Stimulated activated CD4-positive, alpha-beta T cell treated with anti-CD3 and anti-CD28 coated beads, Interleukin-4, amount 100 ng/mL, for 48 hours (primary cell): ENCODE measurements at regions not wholly inside any gene's neighbourhood (a gene's known extent, or its start where the extent isn't known, plus 50 kb on each side); places are given as distances from the start of the nearest gene placed in this dataset.
"Not testable (repeated sequence)": the region's sequence is repeated elsewhere in the genome, so short reads cannot be mapped to it uniquely, and the experiment has no call there.

Experiments
- DNase-seq, 2 donors: peaks; one replicate each; pipeline ENCODE4 v3.0.0-alpha.2; 2020; ENCODE audit warnings: low read depth in 2 of 2

DNA sequence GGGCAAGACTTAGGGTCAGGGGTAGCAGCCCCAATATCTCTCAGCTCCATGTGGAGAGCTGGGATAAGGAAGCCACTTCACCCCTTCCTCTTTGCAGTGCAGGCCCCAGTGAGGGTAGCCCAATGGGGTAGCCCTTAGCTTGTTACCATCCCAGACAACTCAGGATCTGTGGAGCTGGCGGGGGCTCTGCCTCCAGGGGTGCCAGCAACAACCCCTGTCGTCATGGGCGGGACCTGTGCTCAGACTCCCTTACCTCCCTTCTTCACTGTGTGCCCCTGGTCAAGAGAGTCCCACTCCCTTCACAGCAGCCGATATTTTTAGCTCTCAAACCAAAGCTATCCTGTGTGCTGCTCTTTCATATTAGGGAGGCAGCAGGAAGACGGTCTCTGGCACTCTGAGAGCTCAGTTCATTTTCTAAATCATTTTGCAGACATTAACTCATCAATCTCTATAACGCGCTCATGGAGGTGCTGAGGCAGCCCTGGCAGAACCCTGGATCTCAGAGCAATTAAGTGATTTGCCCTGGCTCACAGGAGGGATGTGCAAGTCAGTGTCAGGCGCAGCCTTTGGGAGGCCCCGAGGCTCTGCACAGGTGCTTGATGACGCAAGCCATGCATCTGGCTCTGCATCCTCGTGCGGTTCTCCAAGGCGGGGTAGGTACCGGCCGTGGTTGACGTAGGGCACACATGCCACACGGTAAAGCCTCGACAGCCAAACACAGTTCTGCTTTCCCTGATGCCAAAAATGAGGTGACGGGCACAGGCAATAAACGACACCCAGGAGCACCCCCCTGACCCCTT is 357.6 kb downstream of the SHANK2 start:
- DNase-seq, result no peak

DNA sequence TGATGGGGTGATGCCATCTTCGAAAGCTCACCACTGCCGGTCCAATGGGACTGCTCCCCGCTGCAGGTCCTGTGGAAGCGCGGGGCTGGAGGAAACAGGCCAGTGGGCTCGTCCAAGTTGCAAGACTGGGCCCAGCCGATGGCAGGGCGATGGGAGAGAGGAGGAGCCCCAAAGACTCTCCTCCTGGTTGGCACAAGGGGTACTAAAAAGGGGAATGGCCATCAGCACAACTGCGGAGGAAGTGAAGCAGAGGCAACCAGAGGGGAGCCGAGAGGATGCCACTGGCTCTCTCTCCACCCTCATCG is 357.1 kb downstream of the SHANK2 start:
- DNase-seq, result no peak

DNA sequence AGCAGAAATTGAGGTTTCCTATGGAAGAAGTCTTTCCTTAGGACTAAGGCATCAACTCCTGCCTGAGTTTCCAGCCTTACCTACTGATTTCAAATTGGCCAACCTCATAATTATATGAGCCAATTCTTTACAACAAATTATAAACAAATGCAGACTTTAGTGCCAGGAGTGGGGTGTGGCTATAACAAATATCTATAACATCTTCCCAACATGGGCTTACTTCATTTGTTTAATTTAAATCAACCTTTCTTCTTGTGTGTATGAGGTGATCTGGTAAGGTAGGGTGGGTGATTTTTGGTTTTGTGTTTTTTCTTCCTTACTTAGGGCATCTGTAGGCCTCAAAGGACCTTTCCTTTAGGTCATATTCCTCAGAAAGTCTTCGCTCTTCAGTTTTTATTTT is 354.9 kb downstream of the SHANK2 start:
- no peak for DNase-seq

DNA sequence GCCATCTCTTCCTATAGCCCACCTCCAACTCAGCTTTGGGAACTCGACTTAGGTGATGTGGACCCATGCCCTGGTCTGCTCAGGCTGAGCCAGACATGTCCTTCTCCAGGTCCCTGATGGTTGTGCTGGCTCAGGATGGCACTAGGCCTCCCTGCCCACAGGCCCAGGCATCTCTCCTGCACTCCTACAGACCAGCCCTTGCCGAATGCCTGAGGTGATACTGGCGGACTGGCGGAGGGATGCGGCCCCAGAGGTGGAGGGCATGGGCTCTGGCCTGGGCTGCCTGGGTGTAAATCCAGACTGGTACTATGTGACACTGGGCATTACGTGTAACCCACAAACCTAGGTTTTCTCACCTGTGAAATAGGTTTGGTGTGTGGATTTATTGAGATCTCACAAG is 352.8 kb downstream of the SHANK2 start:
- no peak for DNase-seq

DNA sequence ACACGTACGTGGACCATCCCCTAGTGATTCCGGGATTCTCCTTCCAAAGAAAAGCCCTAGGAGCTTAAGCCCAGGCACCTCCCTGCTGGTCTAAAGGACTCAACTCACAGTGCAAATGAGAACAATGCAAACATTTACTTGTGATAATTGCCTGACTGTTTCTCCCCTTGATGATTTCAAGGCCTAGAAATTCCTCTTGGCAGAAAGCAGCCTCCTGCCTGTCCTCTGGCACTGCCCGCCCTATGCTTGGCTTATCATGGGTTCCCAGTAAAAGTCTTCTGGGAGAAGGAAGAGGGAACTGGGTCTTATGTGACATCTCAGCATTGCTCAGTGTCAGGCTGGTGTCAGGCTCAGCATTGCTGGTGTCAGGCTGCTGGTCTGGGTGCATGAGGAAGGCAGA is 351.8 kb downstream of the SHANK2 start:
- no peak for DNase-seq

DNA sequence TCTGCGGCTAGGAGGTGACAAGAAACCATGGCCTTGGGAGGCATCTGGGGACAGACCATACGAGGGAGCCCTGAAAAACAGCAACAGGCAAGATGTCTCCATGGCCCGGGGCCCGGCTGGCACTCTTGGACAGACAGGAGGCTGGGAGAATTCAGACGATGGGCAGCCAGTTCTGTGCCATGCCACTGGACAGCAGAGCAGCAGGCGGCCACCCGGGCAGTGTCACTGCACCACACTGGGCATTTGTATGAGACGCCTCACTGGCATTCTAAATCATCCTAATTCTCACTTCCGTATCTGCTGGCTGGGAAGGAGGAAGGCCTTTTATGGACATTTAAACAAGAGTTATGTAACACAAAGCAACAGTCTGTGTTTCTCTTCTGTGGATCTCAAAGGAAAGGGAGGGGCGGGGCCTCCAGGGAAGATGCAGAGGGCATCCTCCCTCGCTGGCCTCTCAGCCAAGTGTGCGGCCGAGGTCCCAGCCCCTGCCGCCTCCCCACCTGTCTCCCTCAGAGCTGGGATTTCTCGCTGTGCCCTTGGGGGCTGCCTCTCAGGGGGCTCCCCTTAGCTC is 350.3 kb downstream of the SHANK2 start:
- DNase-seq, result no peak

DNA sequence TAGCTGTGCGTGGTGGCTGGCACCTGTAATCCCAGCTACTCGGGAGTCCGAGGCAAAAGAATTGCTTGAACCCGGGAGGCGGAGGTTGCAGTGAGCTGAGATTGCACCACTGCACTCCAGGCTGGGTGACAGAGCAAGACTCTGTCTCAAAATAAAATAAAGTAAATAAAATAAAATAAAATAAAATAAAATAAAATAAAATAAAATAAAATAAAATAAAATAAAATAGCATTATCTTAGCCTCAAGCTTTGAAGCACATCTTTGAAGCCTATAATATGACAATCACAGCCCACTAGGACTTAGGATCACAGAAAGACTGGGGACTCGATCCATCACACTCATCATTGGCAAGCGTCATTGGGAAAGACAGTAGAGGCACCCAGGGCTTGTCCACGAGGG is 349.1 kb downstream of the SHANK2 start:
- not testable (repeated sequence) for DNase-seq

DNA sequence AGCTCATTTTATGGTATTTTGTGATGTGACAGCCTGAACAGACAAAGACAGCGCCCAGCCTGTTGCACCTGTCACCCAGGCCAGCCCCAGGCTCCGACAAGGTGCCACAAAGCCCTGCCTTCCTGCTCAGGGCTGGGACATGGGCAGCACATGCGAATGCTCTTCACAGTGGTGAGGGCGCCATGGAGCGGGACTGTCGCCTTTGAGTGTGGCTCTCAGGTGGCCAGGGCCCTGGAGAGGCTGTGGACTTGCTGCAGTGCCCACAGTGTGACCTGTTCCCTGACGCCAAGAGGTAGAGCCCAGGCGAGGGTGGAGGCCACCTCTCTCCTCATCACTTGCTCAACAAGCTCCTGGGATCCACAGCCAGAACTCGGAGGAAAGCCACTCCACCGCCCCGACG is 346.3 kb downstream of the SHANK2 start:
- no peak for DNase-seq

DNA sequence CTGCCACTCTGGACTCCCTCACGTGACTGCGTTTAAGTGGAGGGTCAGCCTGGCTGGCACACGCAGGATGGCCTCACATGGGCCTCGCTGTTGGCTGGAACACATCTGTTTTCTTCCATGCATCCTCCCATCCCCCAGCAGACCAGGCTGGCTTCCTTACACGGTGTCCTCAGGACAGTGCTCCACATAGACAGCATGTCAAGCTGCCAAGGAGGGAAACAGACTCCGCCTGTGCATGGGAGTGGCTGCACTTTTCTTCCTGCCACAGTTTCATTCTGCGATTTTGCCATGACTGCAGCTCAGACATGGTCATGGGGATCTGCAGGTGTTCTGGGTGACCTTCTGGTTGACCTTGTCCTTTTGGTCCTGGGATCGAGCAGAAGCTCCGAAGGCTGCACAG is 344.2 kb downstream of the SHANK2 start:
- no peak for DNase-seq

DNA sequence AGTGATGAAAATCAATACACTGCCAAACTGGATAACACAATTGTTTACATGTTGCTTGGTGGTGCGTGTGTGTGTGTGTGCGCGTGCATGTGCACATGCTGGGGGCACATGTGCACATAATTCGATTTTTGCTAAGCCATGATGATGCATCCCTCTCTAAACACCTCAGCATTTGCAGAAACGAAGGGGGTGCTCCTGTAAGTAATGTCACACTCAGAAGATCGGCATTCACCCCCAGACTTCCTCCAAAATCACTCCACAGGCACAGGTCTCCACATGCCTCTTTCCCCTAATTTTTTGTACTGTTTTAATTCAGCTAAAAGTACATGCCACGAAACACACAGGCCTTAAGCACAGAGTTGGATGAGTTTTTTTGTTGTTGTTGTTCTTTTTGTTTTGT is 341.5 kb downstream of the SHANK2 start:
- no peak for DNase-seq

DNA sequence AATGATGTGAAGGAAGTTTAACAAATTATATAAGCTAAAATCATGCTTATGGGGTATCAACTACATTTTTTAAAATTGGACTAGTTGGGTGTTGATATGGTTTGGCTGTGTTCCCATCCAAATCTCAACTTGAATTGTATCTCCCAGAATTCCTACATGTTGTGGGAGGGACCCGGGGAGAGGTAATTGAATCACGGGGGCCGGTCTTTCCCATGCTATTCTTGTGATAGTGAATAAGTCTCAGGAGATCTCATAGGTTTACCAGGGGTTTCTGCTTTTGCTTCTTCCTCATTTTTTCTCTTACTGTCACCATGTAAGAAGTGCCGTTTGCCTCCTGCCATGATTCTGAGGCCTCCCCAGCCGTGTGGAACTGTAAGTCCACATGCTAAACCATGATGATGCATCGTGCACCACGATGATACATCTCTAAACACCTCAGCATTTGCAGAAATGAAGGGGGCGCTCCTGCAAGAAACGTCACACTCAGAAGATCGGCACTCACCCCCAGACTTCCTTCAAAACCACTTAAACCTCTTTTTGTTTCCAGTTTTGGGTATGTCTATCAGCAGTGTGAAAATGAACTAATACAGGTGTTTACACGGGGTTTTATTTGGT is 340.0 kb downstream of the SHANK2 start:
- DNase-seq, result no peak

DNA sequence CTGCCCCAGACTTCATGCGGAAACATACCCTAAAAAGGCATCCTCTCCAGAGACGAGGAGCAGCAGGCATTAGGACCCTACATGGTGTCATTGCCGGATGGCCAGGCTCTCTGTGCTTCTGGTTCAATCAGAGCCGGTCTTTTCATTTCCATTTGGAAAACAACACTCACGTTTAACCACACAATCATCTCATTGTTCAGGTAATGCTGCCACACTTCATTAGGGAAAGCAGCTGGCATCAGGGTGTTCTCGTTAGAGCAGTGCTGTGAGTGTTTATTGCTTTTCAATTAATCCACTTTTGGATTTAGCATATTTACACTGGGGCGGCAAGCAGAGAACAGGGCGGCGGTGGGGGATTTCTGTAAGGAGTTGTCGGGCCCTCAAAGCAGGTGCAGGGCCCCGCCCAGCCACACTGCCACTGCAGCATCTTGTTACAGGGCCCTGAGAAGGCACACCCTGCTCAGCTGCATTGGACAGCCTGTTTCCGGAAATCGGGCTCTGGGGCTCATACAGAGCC is 338.6 kb downstream of the SHANK2 start:
- DNase-seq, result no peak

DNA sequence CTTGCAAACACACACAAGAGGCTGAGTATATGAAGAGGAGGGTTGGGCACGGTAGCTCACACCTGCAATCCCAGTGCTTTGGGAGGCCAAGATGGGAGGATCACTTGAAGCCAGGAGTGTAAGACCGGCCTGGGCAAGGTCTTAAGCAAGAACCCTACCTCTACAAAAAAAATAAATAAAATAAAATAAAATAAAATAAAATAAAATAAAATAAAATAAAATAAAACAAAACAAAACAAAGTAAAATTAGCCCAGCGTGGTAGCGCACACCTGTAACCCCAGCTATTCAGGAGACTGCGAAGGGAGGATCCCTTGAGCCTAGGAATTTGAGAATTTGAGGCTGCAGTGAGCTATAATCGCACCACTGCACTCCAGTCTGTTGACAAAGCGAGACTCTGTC is 337.9 kb downstream of the SHANK2 start:
- no peak for DNase-seq

DNA sequence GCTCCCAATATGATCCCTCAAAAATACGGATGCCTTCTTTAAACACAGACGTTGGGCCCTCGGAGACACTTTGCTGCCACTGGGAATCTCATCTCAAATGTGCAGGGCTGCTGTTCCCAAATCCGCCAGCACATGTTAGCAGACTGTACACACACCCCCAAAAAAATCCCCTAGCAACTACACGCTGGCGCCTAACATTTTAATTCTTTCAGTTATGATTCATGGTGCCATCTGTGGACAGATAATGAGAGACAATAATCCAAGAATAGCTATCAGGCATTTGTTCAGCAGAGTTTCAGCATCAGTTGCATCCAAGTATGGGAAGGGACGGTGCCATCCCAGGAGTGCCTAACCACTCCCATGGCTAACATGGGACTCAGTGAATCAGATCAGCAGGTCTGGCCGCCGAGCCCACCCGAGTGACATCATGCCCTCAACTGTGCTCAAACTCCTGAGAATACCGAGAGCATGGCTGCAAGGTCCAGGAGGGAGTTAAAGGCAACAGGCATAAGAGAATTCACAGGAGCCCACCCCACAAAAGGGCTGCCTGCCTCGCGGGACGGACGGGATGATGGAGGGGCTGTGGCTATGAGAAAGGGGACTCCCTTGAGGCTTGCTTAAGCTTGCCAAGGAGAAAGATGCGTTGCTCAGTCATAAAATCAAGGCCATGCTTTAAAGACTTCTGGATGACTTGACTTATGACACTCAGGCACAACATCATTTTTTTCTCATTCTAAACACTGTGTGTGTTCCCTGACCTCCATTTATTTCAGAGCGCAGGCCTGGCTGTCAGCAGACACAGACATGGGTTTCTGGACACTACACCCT is 337.0 kb downstream of the SHANK2 start:
- DNase-seq, result no peak

DNA sequence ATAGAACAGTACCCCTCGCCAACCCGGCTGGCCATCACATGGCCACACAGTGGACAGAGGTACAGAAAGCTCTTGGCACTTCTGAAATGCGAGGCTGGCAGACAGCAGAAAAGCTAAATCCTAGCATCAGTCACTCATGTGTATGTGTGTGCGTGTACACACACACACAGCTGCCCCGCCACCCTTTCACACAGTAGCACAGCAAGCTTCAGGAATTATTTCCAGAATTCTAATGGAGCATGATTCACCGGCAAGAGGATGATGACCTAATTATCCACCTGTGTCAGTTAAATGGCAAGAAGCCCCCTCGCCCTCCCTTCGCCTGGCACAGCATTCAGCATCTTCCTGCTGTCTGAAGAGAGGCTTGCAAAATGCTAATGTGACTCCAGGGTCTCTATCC is 336.0 kb downstream of the SHANK2 start:
- DNase-seq, result no peak

DNA sequence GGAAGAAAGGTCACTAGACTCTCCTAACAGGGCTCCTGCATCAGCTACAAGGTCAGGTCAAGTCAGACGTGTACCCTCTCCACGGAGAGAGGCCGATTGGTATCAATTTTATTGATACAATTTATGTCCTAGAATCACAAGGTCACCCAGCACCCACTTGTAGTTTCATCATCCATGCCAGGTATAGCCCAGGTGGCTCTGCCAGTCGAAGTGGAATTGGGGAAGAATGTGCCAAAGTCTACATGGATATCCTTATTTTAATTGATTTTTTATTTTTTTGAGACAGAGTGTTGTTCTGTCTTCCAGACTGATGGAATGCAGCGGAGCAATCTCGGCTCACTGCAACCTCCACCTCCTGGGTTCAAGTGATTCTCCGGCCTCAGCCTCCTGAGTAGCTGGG is 334.1 kb downstream of the SHANK2 start:
- no peak for DNase-seq

DNA sequence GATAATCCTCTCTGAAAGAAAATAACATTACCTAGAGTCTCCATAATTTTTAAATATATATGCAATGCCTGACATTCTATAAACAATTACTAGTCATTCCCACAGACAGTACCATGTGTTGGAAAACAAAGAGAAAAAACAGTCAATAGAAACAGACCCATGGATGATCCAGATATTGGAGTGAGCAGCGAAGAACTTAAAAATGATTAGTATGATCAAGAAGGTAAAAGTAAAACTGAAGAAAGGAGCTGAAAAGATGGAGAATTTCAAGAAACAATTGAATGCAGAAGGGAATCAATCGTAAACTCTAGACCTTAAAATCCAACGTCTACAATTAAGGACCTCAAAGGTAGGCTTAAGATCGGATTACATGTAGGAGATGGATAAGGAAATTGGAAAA is 330.6 kb downstream of the SHANK2 start:
- DNase-seq, result no peak

DNA sequence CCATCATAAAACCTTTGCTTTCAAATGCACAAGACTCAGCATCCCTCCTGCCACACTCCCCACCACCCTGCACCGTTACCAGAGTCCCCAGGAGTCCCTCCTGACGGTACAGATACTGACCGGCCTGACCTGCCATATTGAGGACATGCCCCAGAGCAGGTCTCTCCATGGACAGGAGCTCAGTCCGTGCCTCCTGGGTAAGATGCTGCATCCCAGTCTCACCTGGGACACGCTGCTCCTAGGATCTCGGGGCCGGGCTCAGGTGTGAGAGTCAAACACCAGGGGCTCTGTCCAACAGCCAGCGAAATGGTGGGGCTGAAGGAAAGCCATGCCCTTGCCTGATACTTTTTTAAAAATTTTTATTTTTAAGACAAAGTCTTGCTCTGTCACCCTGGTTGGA is 328.3 kb downstream of the SHANK2 start:
- DNase-seq, result no peak

DNA sequence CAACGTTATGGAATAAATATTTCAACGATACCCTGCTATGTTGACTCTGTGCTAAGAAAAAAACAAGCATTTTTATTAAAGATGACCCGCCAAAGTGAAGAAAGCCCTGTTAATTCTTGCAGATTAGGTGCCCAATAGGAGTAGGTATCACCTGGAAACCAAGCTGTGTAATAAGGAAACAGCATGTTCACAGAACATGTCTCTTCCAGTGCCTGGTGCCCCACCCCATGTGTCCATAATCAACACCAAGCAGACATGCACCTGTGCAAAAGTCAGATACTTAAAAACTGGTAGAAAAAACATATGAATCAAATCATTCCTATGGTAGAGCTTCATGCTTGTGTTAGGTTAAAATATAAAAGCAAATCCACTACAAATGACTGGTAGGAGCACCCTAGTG is 327.1 kb downstream of the SHANK2 start:
- DNase-seq, result no peak

DNA sequence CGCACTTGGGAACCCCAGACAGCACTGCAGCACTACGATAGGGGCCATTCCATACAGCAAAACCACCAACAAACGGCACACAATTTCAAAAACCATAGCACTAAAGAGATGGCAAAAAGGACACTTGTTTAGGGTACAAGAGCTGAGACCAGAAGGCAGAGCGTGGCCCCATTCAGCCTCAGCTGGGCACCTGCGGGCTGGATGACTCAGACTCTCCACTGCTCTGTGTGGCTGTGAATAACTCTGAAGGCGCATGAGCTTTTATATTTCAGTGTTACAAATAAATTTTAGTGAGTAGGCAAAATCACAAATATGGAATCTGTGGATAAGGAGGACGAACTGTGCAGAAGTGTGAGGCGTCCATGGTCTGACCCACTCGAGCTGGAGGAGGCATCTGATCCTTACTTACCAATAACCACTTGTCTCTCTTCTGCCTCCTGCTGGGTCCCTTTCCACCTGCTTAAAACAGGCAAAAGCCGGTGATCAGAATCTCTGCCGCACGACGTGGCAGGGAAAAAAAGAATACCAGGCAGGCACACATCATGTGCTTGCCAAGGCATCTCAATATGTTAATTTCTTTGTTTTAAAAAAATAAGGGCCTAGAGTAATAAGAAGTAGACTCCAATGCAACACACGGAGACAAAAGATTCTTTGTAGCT is 325.7 kb downstream of the SHANK2 start:
- no peak for DNase-seq

DNA sequence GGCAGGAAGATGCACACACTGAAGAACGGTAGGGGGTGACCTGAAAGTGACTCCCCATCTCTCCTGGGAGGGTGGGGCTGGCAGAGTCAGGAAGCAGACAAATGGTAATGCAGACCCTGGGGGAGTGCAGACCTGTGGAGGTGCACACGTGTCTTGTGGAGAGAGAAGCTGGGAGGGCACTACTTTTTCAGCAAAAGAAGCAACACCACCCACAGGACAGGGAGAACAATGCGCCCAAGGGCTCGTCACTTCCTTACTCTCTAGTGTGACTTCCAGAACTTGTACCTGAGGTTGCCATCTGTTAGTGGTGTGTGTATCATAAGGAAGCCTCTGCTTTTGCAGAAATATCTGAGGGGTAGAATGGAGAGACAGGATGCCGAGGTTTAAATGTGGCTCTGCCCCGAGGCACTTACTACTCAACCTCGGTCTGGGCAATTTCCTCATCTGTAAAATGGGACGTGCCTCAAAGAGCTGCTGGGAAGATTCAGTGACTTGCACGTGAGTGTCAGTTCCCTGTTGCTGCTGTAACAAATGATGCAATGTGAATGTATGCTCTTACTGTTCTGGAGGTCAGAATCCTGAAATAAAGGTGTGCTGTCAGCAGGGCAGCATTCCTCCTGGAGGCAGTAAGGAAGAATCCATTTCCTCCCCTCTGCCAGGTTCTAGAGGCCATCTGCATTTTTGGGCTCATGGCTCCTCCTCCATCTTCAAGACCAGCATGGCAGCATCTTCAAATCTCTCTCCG is 323.4 kb downstream of the SHANK2 start:
- DNase-seq, result no peak
